Upper lobe of left lung (tissue), 6 donors: ENCODE measurements at regions not wholly inside any gene's neighbourhood (a gene's known extent, or its start where the extent isn't known, plus 50 kb on each side); places are given as distances from the start of the nearest gene placed in this dataset.

Source experiments
- ATAC-seq, 2 donors: fragments of 200-7000 bp; cut with Tn5 transposase; one replicate each; pipeline ENCODE4 v1.9.1; 2022; ENCODE audit warnings: mild to moderate bottlenecking in 2 of 2, moderate library complexity in 2 of 2; ENCODE audit not compliant: low FRiP score in 2 of 2
- DNase-seq, 2 donors: peaks; one replicate each; pipeline ENCODE4 v3.0.0-alpha.2; 2019 to 2020
- H3K27ac ChIP-seq, 4 donors: fragments of 200-600 bp; sonication (generic); one replicate each; pipeline ENCODE4 v1.5.1; 2016 to 2019
- H3K27me3 ChIP-seq, 4 donors: fragments of 200-600 bp; sonication (generic); one replicate each; pipeline ENCODE4 v1.5.1; 2017 to 2019
- H3K36me3 ChIP-seq, 4 donors: fragments of 200-600 bp; sonication (generic); one replicate each; pipeline ENCODE4 v1.5.1; 2016 to 2019
- H3K4me1 ChIP-seq, 4 donors: fragments of 200-600 bp; sonication (generic); one replicate each; pipeline ENCODE4 v1.5.1; 2018 to 2019
- H3K4me3 ChIP-seq, 4 donors: fragments of 200-600 bp; sonication (generic); one replicate each; pipeline ENCODE4 v1.5.1; 2017 to 2019; ENCODE audit warnings: mild to moderate bottlenecking in 2 of 4, moderate library complexity in 1 of 4
- H3K9me3 ChIP-seq, 4 donors: fragments of 200-600 bp; sonication (generic); one replicate each; pipeline ENCODE4 v1.5.1; 2018 to 2019
- CTCF ChIP-seq, 6 experiments: fragments of 450-650 bp in 4 of 6; fragments of 200-600 bp in 2 of 6; sonication (generic) in 2 of 6; IDR thresholded peaks; one replicate each; pipeline ENCODE4 v1.5.1; 2016 to 2019; ENCODE audit warnings: antibody characterized with exemption in 6 of 6
- EP300 ChIP-seq, 4 donors: sonication (generic); formaldehyde crosslinking; IDR thresholded peaks; one replicate each; pipeline ENCODE4 v1.5.1; 2017; ENCODE audit warnings: antibody characterized with exemption in 4 of 4, control low read depth in 2 of 4
- POLR2A ChIP-seq, 4 donors: fragments of 450-650 bp; IDR thresholded peaks; one replicate each; pipeline ENCODE4 v1.5.1; 2016 to 2017; ENCODE audit warnings: antibody characterized with exemption in 4 of 4, mild to moderate bottlenecking in 2 of 4
- POLR2AphosphoS5 ChIP-seq, 2 donors: sonication (generic); formaldehyde crosslinking; IDR thresholded peaks; one replicate each; pipeline ENCODE4 v1.5.1; 2017; ENCODE audit warnings: antibody characterized with exemption in 2 of 2
- WGBS, 2 donors: methylation state at CpG; one replicate each; pipeline ENCODE4 v1.1.5; 2017 to 2018; 5-methylcytosine and 5-hydroxymethylcytosine counted together
- donor health status: DM: no; HTN: no; CAD: no; lungs with moderate emphysema.
- donor health status: DM: no; HTN: yes; CAD: no; lungs with severe emphysema.

GRCh38 chr1:5651027-5651410 is 341.2 kb downstream of the NPHP4 start:
- DNase-seq (peak in 1 of 2 donors; percentile 33), ATAC-seq (peak in 1 of 2 donors; percentile 20)
- TF ChIP-seq CTCF (IDR thresholded peaks at IDR 0.05) = no peak
- no peak for TF ChIP-seq POLR2AphosphoS5 (IDR thresholded peaks at IDR 0.05)
- TF ChIP-seq EP300 (IDR thresholded peaks at IDR 0.05) = no peak
- TF ChIP-seq POLR2A (IDR thresholded peaks at IDR 0.05) = no peak
- WGBS, 2 donors = 77 to 84% methylated on average over 13 of the region's 13 CpGs
- Histone ChIP-seq H3K4me1 (no peaks in the 10 kb centered on the region), H3K27ac (no peak overlapping the region), H3K4me3 (no peak overlapping the region), H3K27me3 (no peaks in the 10 kb centered on the region), H3K36me3 (no peaks in the 10 kb centered on the region), H3K9me3 (no peaks in the 10 kb centered on the region)

- ATAC-seq (no peak), DNase-seq (peak in 1 of 2 donors; percentile 43)
- no peak for TF ChIP-seq CTCF (IDR thresholded peaks at IDR 0.05)
- no peak for TF ChIP-seq POLR2A (IDR thresholded peaks at IDR 0.05)
- TF ChIP-seq POLR2AphosphoS5 (IDR thresholded peaks at IDR 0.05) = no peak
- no peak for TF ChIP-seq EP300 (IDR thresholded peaks at IDR 0.05)
- Histone ChIP-seq H3K36me3 (no peaks in the 10 kb centered on the region), H3K27me3 (no peaks in the 10 kb centered on the region), H3K4me3 (no peak overlapping the region), H3K9me3 (no peaks in the 10 kb centered on the region), H3K4me1 (no peaks in the 10 kb centered on the region), H3K27ac (no peak overlapping the region)
- WGBS, 2 donors = 80 to 84% methylated on average over 21 to 22 of the region's 22 CpGs
Measured at GRCh38 chr1:5650283-5651026, 341.8 kb downstream of the NPHP4 start.

GRCh38 chr1:5649795-5650194 is 342.4 kb downstream of the NPHP4 start:
- Histone ChIP-seq H3K9me3 (peaks cover 0 to 5% (median 0%) of the 10 kb centered on the region in 4 donors), H3K4me1 (no peaks in the 10 kb centered on the region), H3K36me3 (no peaks in the 10 kb centered on the region), H3K27me3 (no peaks in the 10 kb centered on the region), H3K27ac (no peak overlapping the region), H3K4me3 (no peak overlapping the region)
- DNase-seq = no peak
- 76 to 88% methylated on average over 5 of the region's 5 CpGs for WGBS, 2 donors
- no peak for ATAC-seq
- TF ChIP-seq POLR2A (IDR thresholded peaks at IDR 0.05) = no peak
- TF ChIP-seq EP300 (IDR thresholded peaks at IDR 0.05) = no peak
- no peak for TF ChIP-seq POLR2AphosphoS5 (IDR thresholded peaks at IDR 0.05)
- TF ChIP-seq CTCF (IDR thresholded peaks at IDR 0.05) = no peak

GRCh38 chr1:5649166-5649551 is 343.1 kb downstream of the NPHP4 start:
- TF ChIP-seq EP300 (IDR thresholded peaks at IDR 0.05) = no peak
- TF ChIP-seq CTCF (IDR thresholded peaks at IDR 0.05) = no peak
- no peak for TF ChIP-seq POLR2A (IDR thresholded peaks at IDR 0.05)
- no peak for TF ChIP-seq POLR2AphosphoS5 (IDR thresholded peaks at IDR 0.05)
- no peaks in the 10 kb centered on the region for H3K36me3 ChIP-seq
- no peak for DNase-seq
- no peak for ATAC-seq
- H3K4me1 ChIP-seq = no peaks in the 10 kb centered on the region
- 78 to 87% methylated on average over 4 of the region's 4 CpGs for WGBS, 2 donors
- no peaks in the 10 kb centered on the region for H3K27me3 ChIP-seq
- H3K4me3 ChIP-seq = no peak overlapping the region
- no peak overlapping the region for H3K27ac ChIP-seq
- H3K9me3 ChIP-seq = peaks cover 0 to 5% (median 0%) of the 10 kb centered on the region in 4 donors
